Smooth muscle cell (in vitro differentiated cells): ENCODE measurements at regions not wholly inside any gene's neighbourhood (a gene's known extent, or its start where the extent isn't known, plus 50 kb on each side); places are given as distances from the start of the nearest gene placed in this dataset.

Source experiments
- DNase-seq: peaks from one replicate; lab custom pipeline; 2025; ENCODE audit not compliant: unreplicated experiment; lab: John Stamatoyannopoulos, UW
- H2AFZ ChIP-seq: fragments of 200-600 bp; sonication (generic); 2 replicates; pipeline ENCODE4 v1.6.0; 2016; ENCODE audit warnings: antibody characterized with exemption, low read depth, mild to moderate bottlenecking
- H3F3A ChIP-seq: fragments of 200-600 bp; sonication (generic); 2 replicates; pipeline ENCODE4 v1.6.0; 2017; ENCODE audit warnings: antibody characterized with exemption, low read depth
- H3K27ac ChIP-seq: fragments of 200-600 bp; sonication (generic); 2 replicates; pipeline ENCODE4 v1.5.1; 2016; ENCODE audit warnings: low read depth, mild to moderate bottlenecking
- H3K27me3 ChIP-seq: fragments of 200-600 bp; sonication (generic); 2 replicates; pipeline ENCODE4 v1.6.1; 2016; ENCODE audit warnings: low read depth, mild to moderate bottlenecking
- H3K36me3 ChIP-seq: fragments of 200-600 bp; sonication (generic); 2 replicates; pipeline ENCODE4 v1.5.1; 2016; ENCODE audit warnings: low read depth
- H3K4me1 ChIP-seq: fragments of 200-600 bp; sonication (generic); 2 replicates; pipeline ENCODE4 v1.5.1; 2016; ENCODE audit warnings: low read depth
- H3K4me2 ChIP-seq: fragments of 200-600 bp; sonication (generic); 2 replicates; pipeline ENCODE4 v1.6.0; 2016; ENCODE audit warnings: mild to moderate bottlenecking
- H3K4me3 ChIP-seq: fragments of 200-600 bp; sonication (generic); 2 replicates; pipeline ENCODE4 v1.5.1; 2016; ENCODE audit warnings: mild to moderate bottlenecking
- H3K79me2 ChIP-seq: fragments of 200-600 bp; sonication (generic); 2 replicates; pipeline ENCODE4 v1.6.0; 2016; ENCODE audit warnings: low read depth, mild to moderate bottlenecking
- H3K9ac ChIP-seq: fragments of 200-600 bp; sonication (generic); 2 replicates; pipeline ENCODE4 v1.6.0; 2016; ENCODE audit warnings: low read depth
- H3K9me3 ChIP-seq: fragments of 200-600 bp; sonication (generic); replicated peaks from 2 replicates; pipeline ENCODE4 v1.5.1; 2016; ENCODE audit warnings: low read depth
- H4K20me1 ChIP-seq: fragments of 200-600 bp; sonication (generic); 2 replicates; pipeline ENCODE4 v1.6.0; 2016; ENCODE audit warnings: low read depth
- CTCF ChIP-seq: fragments of 200-600 bp; sonication (generic); IDR thresholded peaks from 2 replicates; pipeline ENCODE4 v1.5.1; 2017; ENCODE audit warnings: borderline replicate concordance, mild to moderate bottlenecking, antibody characterized with exemption; ENCODE audit not compliant: insufficient read depth, poor library complexity, severe bottlenecking
- WGBS: methylation state at CpG from one replicate; pipeline ENCODE4 v1.1.7; 2016; ENCODE audit warnings: low lambda C conversion rate; 5-methylcytosine and 5-hydroxymethylcytosine counted together

- Histone ChIP-seq H3K36me3 (no peaks in the 10 kb centered on the region), H3K79me2 (no peaks in the 10 kb centered on the region), H3K4me3 (no peak overlapping the region), H3K4me1 (no peaks in the 10 kb centered on the region), H4K20me1 (no peaks in the 10 kb centered on the region), H3K9me3 (no peaks in the 10 kb centered on the region), H3K27ac (no peak overlapping the region), H3K9ac (no peak overlapping the region), H3F3A (no peaks in the 10 kb centered on the region), H3K4me2 (no peak overlapping the region), H2AFZ (no peak overlapping the region), H3K27me3 (no peaks in the 10 kb centered on the region)
- TF ChIP-seq CTCF = no peak
- DNase-seq = no peak
- WGBS = 85% methylated on average over 1 of the region's 1 CpG
Measured at GRCh38 chr5:155459889-155460500, 446.4 kb downstream of the KIF4B start.

- no peaks in the 10 kb centered on the region for H4K20me1 ChIP-seq
- no peak overlapping the region for H3K27ac ChIP-seq
- no peak overlapping the region for H3K9ac ChIP-seq
- H3K4me1 ChIP-seq = no peaks in the 10 kb centered on the region
- H3F3A ChIP-seq = no peaks in the 10 kb centered on the region
- 73% methylated on average over 2 of the region's 2 CpGs for WGBS
- no peak overlapping the region for H3K4me2 ChIP-seq
- TF ChIP-seq CTCF = no peak
- DNase-seq = no peak
- H3K4me3 ChIP-seq = no peak overlapping the region
- H3K79me2 ChIP-seq = no peaks in the 10 kb centered on the region
- no peaks in the 10 kb centered on the region for H3K9me3 ChIP-seq
- no peaks in the 10 kb centered on the region for H3K27me3 ChIP-seq
- no peak overlapping the region for H2AFZ ChIP-seq
- no peaks in the 10 kb centered on the region for H3K36me3 ChIP-seq
Measured at GRCh38 chr5:155460501-155460931, 447.0 kb downstream of the KIF4B start.

- no peaks in the 10 kb centered on the region for H3K27me3 ChIP-seq
- no peak for TF ChIP-seq CTCF
- H3K4me1 ChIP-seq = no peaks in the 10 kb centered on the region
- H3K4me2 ChIP-seq = no peak overlapping the region
- H3K9me3 ChIP-seq = no peaks in the 10 kb centered on the region
- no peak for DNase-seq
- H3F3A ChIP-seq = no peaks in the 10 kb centered on the region
- no peak overlapping the region for H2AFZ ChIP-seq
- no peak overlapping the region for H3K27ac ChIP-seq
- WGBS = 85% methylated on average over 4 of the region's 4 CpGs
- no peak overlapping the region for H3K4me3 ChIP-seq
- no peak overlapping the region for H3K9ac ChIP-seq
- no peaks in the 10 kb centered on the region for H3K79me2 ChIP-seq
- no peaks in the 10 kb centered on the region for H3K36me3 ChIP-seq
- no peaks in the 10 kb centered on the region for H4K20me1 ChIP-seq
Measured at GRCh38 chr5:155461304-155461703, 447.7 kb downstream of the KIF4B start.

GRCh38 chr5:155466851-155467250, 453.3 kb downstream of the KIF4B start:
- H2AFZ ChIP-seq = no peak overlapping the region
- H3K4me1 ChIP-seq = no peaks in the 10 kb centered on the region
- WGBS = 79% methylated on average over 5 of the region's 5 CpGs
- no peak overlapping the region for H3K9ac ChIP-seq
- no peak for TF ChIP-seq CTCF
- no peak for DNase-seq
- H3K36me3 ChIP-seq = no peaks in the 10 kb centered on the region
- H4K20me1 ChIP-seq = no peaks in the 10 kb centered on the region
- H3K79me2 ChIP-seq = no peaks in the 10 kb centered on the region
- H3K27ac ChIP-seq = no peak overlapping the region
- no peaks in the 10 kb centered on the region for H3K9me3 ChIP-seq
- H3K4me2 ChIP-seq = no peak overlapping the region
- no peak overlapping the region for H3K4me3 ChIP-seq
- H3K27me3 ChIP-seq = peaks cover 6% of the 10 kb centered on the region
- no peaks in the 10 kb centered on the region for H3F3A ChIP-seq
